ENCODE measurements at regions not wholly inside any gene's neighbourhood (a gene's known extent, or its start where the extent isn't known, plus 50 kb on each side); places are given as distances from the start of the nearest gene placed in this dataset.

GRCh38 chr15:69783211-69783610 lies 314.5 kb downstream of the TLE3 start:
- H3K4me1 ChIP-seq, result no peaks in the 10 kb centered on the region
- H3K27me3 ChIP-seq, result peaks cover 6% of the 10 kb centered on the region
- TF ChIP-seq POLR2A (IDR thresholded peaks at IDR 0.05) (no peak), POLR2AphosphoS5 (IDR thresholded peaks at IDR 0.05) (no peak), CTCF (IDR thresholded peaks at IDR 0.05) (no peak)
- H3K27ac ChIP-seq, result no peak overlapping the region
- ATAC-seq, result no peak
- H3K9me3 ChIP-seq, result no peaks in the 10 kb centered on the region
- no peak overlapping the region for H3K4me3 ChIP-seq
- WGBS, 2 donors (ENCODE audit: low coverage in 1 of 2), result 76 to 77% methylated on average over 8 to 9 of the region's 9 CpGs
- H3K36me3 ChIP-seq, result no peaks in the 10 kb centered on the region

GRCh38 chr15:69784798-69785566 lies 312.7 kb downstream of the TLE3 start:
- TF ChIP-seq POLR2AphosphoS5 (IDR thresholded peaks at IDR 0.05) (no peak), POLR2A (IDR thresholded peaks at IDR 0.05) (no peak), CTCF (IDR thresholded peaks at IDR 0.05) (no peak), EP300 (IDR thresholded peaks at IDR 0.05) (no peak)
- no peak for ATAC-seq

GRCh38 chr15:69786136-69786701 lies 311.5 kb downstream of the TLE3 start:
- H3K4me1 ChIP-seq, result no peaks in the 10 kb centered on the region
- H3K36me3 ChIP-seq, result no peaks in the 10 kb centered on the region
- H3K27ac ChIP-seq, result no peak overlapping the region
- ATAC-seq, result no peak
- WGBS, 2 donors (ENCODE audit: low coverage in 1 of 2), result 86 to 90% methylated on average over 6 to 9 of the region's 9 CpGs
- H3K9me3 ChIP-seq, result peaks cover 0 to 3% (median 0%) of the 10 kb centered on the region in 3 donors
- TF ChIP-seq EP300 (IDR thresholded peaks at IDR 0.05), result no peak
- no peak for TF ChIP-seq POLR2A (IDR thresholded peaks at IDR 0.05)
- TF ChIP-seq POLR2AphosphoS5 (IDR thresholded peaks at IDR 0.05), result no peak
- no peak for TF ChIP-seq CTCF (IDR thresholded peaks at IDR 0.05)
- H3K4me3 ChIP-seq, result no peak overlapping the region
- H3K27me3 ChIP-seq, result peaks cover 6% of the 10 kb centered on the region

More at GRCh38 chr15:69784798-69785566, 312.7 kb downstream of the TLE3 start:
- Histone ChIP-seq H3K9me3 (no peaks in the 10 kb centered on the region), H3K36me3 (no peaks in the 10 kb centered on the region), H3K27me3 (peaks cover 6% of the 10 kb centered on the region), H3K4me3 (no peak overlapping the region), H3K4me1 (no peaks in the 10 kb centered on the region), H3K27ac (no peak overlapping the region)
- 43% methylated on average over 3 of the region's 5 CpGs; no CpG with 5 or more reads in 1 of the 2 donors for WGBS, 2 donors (ENCODE audit: low coverage in 1 of 2)

GRCh38 chr15:69787791-69788190 lies 309.9 kb downstream of the TLE3 start:
- Histone ChIP-seq H3K4me3 (no peak overlapping the region), H3K36me3 (no peaks in the 10 kb centered on the region), H3K4me1 (no peaks in the 10 kb centered on the region), H3K9me3 (peaks cover 0 to 12% (median 0%) of the 10 kb centered on the region in 3 donors), H3K27ac (no peak overlapping the region), H3K27me3 (peaks cover 6% of the 10 kb centered on the region)
- TF ChIP-seq POLR2A (IDR thresholded peaks at IDR 0.05), result no peak
- no peak for TF ChIP-seq POLR2AphosphoS5 (IDR thresholded peaks at IDR 0.05)
- no peak for TF ChIP-seq EP300 (IDR thresholded peaks at IDR 0.05)
- no peak for TF ChIP-seq CTCF (IDR thresholded peaks at IDR 0.05)
- no peak for ATAC-seq
- WGBS, 2 donors (ENCODE audit: low coverage in 1 of 2), result 83% methylated on average over 1 of the region's 4 CpGs; no CpG with 5 or more reads in 1 of the 2 donors

Measured in gastroesophageal sphincter (tissue), 4 donors.